Glutamatergic neuron (in vitro differentiated cells): ENCODE measurements at regions not wholly inside any gene's neighbourhood (a gene's known extent, or its start where the extent isn't known, plus 50 kb on each side); places are given as distances from the start of the nearest gene placed in this dataset.
"Not testable (repeated sequence)": the region's sequence is repeated elsewhere in the genome, so short reads cannot be mapped to it uniquely, and the experiment has no call there.

Experiments used
- DNase-seq: peaks from one replicate; pipeline ENCODE4 v3.0.0; 2022
- H3K27ac Mint-ChIP-seq: one replicate; pipeline ENCODE4 v1.8.0; 2020; ENCODE audit warnings: mild to moderate bottlenecking, mixed read lengths, inconsistent platforms; ENCODE audit not compliant: unreplicated experiment
- H3K27me3 Mint-ChIP-seq: one replicate; pipeline ENCODE4 v1.8.0; 2020; ENCODE audit warnings: mild to moderate bottlenecking, moderate library complexity, mixed read lengths, inconsistent platforms; ENCODE audit not compliant: unreplicated experiment
- H3K36me3 Mint-ChIP-seq: one replicate; pipeline ENCODE4 v1.8.0; 2020; ENCODE audit warnings: mild to moderate bottlenecking, mixed read lengths, inconsistent platforms; ENCODE audit not compliant: unreplicated experiment
- H3K4me1 Mint-ChIP-seq: one replicate; pipeline ENCODE4 v1.8.0; 2020; ENCODE audit warnings: mild to moderate bottlenecking, low read depth, mixed read lengths, inconsistent platforms; ENCODE audit not compliant: unreplicated experiment
- H3K4me3 Mint-ChIP-seq: one replicate; pipeline ENCODE4 v1.8.0; 2020; ENCODE audit warnings: mild to moderate bottlenecking, mixed read lengths, inconsistent platforms; ENCODE audit not compliant: unreplicated experiment
- H3K9me3 Mint-ChIP-seq: one replicate; pipeline ENCODE4 v1.8.0; 2020; ENCODE audit warnings: mild to moderate bottlenecking, moderate library complexity, mixed read lengths, inconsistent platforms; ENCODE audit not compliant: unreplicated experiment
- CTCF ChIP-seq: fragments of 200-600 bp; sonication (generic); IDR thresholded peaks from one replicate; pipeline ENCODE4 v1.5.0; 2021; ENCODE audit not compliant: partially characterized antibody, unreplicated experiment

DNA sequence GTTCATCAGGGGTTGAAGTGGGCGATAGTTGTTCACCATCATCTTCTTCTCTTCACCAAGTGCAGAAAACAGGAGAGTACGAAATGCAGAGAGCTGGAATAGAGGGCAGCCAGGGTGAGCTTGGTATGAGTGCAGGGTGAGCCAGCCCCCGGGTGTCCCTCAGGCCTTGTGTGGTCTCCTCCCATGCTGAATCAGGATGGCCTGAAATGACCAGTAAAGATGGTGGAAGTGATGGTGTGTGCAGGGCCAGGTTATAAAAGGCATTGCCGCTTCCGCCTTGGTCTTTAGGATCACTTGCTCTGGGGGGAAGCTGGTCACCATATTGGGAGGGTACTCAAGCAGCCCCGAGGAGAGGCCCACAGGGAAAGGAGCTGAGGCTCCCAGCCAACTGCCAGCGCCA is 66.4 kb upstream of the METTL9 start:
- H3K4me3 Mint-ChIP-seq, H3K4me1 Mint-ChIP-seq, DNase-seq, H3K9me3 Mint-ChIP-seq, H3K36me3 Mint-ChIP-seq, H3K27me3 Mint-ChIP-seq: not testable (repeated sequence)
- H3K27ac Mint-ChIP-seq, result peak overlapping the region; percentile 75

DNA sequence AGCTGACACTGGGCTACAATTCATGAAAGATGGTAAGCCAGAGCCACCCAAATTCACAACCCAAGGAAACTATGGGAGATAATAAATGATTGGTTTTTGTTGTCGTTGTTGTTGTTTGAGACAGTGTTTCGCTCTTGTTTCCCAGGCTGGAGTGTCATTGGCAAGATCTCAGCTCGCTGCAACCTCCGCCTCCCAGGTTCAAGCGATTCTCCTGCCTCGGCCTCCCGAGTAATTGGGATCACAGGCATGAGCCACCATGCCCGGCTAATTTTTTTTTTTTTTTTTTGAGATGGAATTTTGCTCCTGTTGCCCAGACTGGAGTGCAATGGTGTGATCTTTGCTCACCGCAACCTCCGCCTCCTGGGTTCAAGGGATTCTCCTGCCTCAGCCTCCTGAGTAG is 65.9 kb upstream of the METTL9 start:
- not testable (repeated sequence) for H3K4me1 Mint-ChIP-seq, H3K9me3 Mint-ChIP-seq, H3K27ac Mint-ChIP-seq, H3K36me3 Mint-ChIP-seq, H3K4me3 Mint-ChIP-seq, DNase-seq, H3K27me3 Mint-ChIP-seq

DNA sequence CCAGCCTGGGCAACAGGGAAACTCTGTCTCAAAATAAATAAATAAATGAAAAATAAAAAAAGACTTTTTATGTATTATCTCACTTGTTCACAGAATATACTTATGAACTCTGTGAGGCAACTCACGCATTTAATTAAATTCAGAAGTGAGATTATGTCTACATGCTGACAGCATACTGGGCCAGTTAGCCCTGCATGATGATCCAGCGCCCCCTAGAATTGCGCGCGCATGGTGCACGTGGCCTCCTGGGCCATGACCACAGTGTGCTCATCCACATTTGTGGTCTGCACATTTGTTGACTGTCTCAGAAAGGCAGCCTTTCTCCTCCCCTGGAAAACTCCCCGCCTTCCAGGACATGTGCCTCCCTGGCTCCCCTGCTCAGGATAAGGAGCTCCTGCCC is 64.8 kb upstream of the METTL9 start:
- not testable (repeated sequence) for H3K27me3 Mint-ChIP-seq, H3K4me3 Mint-ChIP-seq, H3K27ac Mint-ChIP-seq, H3K9me3 Mint-ChIP-seq, H3K36me3 Mint-ChIP-seq, DNase-seq, H3K4me1 Mint-ChIP-seq
- peak; percentile 11 for TF ChIP-seq CTCF

DNA sequence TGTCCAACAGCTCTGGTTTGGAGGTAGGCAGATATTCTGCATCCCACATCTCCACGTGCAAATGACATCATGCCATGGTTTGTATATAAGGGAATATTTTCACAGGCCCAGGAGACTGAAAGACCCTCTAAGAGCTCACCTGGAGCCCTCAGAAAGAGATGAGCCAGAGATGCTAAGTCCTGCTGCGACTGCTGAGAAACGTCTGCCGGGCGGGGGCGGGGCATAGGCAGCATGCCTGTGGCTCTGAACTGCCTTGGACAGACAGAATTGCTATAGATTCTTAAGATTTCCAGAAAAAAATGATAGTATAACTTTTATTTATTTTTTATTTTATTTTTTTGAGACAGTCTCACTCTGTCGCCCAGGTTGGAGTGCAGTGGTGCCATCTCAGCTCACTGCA is 64.2 kb upstream of the METTL9 start:
- H3K36me3 Mint-ChIP-seq, H3K4me3 Mint-ChIP-seq, H3K27me3 Mint-ChIP-seq, H3K27ac Mint-ChIP-seq, DNase-seq, H3K4me1 Mint-ChIP-seq, H3K9me3 Mint-ChIP-seq: not testable (repeated sequence)

GRCh38 chr16:21536740-21537139 is 62.6 kb upstream of the METTL9 start:
- not testable (repeated sequence) for H3K27ac Mint-ChIP-seq, H3K27me3 Mint-ChIP-seq, H3K36me3 Mint-ChIP-seq, DNase-seq, H3K9me3 Mint-ChIP-seq, H3K4me3 Mint-ChIP-seq, H3K4me1 Mint-ChIP-seq

GRCh38 chr16:21537598-21537997 is 61.8 kb upstream of the METTL9 start:
- not testable (repeated sequence) for H3K4me1 Mint-ChIP-seq, H3K27me3 Mint-ChIP-seq, H3K9me3 Mint-ChIP-seq, H3K4me3 Mint-ChIP-seq, H3K27ac Mint-ChIP-seq, H3K36me3 Mint-ChIP-seq, DNase-seq

DNA sequence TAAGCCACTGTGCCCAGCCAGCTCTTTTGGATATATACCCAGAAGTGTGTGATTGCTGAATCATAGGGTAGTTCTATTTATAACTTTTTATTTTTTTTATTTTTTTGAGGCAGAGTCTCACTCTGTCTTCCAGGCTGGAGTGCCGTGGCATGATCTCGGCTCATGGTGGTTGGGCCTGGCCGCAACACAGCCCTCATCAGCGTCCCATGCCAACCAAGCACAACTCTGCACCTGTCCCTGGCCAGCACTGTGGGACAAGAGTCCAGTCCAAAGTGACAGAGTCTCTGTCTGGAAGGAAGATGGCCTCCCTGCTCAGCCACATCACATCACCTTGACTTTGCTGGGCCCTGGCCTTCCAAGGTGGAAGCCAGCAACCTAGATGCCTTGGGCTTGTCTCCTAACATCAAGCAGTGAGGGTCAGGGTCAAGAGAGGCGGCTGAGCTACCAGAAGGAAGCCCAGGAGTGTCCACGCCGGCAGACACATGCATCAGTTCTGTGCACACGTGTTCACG is 60.2 kb upstream of the METTL9 start:
- not testable (repeated sequence) for H3K27ac Mint-ChIP-seq, H3K27me3 Mint-ChIP-seq, H3K4me3 Mint-ChIP-seq, H3K36me3 Mint-ChIP-seq, DNase-seq, H3K9me3 Mint-ChIP-seq
- peaks cover 12% of the 10 kb centered on the region for H3K4me1 Mint-ChIP-seq

DNA sequence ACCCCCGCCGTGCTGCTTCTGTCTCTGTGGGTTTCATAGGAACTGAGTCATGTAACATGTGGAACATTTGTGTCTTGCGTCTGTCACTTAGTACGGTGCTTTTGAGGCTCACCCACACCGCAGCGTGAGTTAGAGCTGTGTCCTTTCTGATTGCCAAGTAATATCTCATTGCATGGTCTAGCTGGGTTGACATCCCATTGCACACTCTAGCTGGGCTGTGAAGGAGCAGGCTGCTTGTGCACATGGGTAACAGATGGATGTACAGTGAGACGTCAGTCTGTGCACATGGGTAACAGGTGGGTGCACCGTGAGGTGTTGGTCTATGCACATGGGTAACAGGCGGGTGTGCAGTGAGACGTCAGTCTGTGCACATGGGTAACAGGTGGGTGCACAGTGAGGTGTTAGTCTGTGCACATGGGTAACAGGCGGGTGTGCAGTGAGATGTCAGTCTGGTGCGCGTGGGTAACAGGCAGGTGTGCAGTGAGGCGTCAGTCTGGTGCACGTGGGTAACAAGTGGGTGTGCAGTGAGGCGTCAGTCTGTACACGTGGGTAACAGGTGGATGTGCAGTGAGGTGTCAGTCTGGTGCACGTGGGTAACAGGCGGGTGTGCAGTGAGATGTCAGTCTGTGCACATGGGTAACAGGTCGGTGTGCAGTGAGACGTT is 58.5 kb upstream of the METTL9 start:
- H3K27me3 Mint-ChIP-seq, H3K4me3 Mint-ChIP-seq, H3K27ac Mint-ChIP-seq, H3K9me3 Mint-ChIP-seq, DNase-seq, H3K36me3 Mint-ChIP-seq: not testable (repeated sequence)
- peaks cover 12% of the 10 kb centered on the region for H3K4me1 Mint-ChIP-seq

DNA sequence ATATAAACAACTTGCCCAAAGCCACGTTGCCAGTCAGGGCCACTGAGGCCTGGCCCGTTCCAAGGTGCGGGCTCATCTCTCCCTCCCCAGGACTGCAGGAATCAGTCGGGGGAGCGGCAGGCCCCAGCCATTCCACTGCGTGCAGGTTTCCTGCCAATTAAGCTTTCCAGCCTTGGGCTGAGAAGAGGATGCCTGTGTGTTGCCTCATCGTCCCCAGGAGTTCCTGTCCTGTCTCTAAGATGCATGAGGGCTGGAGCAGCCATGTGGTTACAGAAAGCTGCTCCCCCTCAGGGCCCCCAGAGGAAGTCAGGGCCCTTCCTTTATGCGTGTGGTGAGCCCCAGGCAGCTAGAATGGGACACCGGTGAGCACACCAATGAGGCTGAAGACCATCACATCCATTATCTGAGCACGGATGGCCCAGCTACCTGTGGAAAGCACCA is 57.7 kb upstream of the METTL9 start:
- not testable (repeated sequence) for H3K4me3 Mint-ChIP-seq, H3K36me3 Mint-ChIP-seq, H3K27me3 Mint-ChIP-seq, H3K27ac Mint-ChIP-seq, H3K9me3 Mint-ChIP-seq, DNase-seq
- peaks cover 12% of the 10 kb centered on the region for H3K4me1 Mint-ChIP-seq

DNA sequence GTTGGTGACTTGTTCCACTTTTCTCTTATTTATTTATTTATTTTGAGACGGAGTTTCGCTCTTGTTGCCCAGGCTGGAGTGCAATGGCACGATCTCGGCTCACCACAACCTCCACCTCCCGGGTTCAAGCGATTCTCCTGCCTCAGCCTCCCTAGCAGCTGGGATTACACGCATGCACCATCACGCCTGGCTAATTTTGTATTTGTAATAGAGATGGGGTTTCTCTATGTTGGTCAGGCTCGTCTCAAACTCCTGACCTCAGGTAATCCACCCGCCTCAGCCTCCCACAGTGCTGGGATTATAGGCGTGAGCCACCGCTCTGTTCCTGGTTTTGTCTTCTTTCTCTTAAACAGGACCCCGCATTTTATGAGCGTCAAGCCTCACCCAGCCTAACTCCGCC is 57.3 kb upstream of the METTL9 start:
- not testable (repeated sequence) for H3K4me3 Mint-ChIP-seq, H3K27me3 Mint-ChIP-seq, H3K9me3 Mint-ChIP-seq, H3K36me3 Mint-ChIP-seq, H3K27ac Mint-ChIP-seq, DNase-seq
- H3K4me1 Mint-ChIP-seq, result peaks cover 12% of the 10 kb centered on the region

DNA sequence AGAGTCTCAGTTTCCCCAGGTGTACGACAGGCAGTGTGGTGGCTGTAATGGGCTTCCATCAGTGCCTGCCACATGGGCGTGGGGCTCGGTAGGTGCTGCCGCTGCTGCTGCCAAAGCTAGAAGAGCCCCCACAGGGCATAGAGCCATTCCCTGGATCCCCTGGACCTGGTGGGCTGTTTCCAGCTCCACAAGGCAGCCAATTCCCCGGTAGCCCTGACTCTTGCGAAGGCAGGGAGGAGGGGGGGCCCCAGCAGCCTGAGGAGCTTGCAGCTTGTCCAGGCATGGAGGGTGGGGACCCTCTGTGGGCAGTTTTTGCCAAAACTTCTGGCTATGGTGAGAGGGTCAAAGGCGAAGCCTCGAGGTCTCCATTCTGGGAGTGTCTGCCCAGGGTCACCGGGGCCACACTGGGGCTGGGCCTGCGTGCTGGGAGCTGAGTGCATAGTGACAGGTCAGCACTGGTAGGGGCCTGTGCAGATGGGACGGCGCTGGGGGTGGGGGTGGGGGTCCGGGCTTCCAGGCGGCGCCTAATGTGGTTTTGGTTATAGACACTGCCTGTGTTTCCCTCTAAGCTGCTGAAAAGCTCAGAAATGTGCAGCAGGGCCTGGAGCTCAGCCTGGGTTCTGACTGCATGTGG is 56.8 kb upstream of the METTL9 start:
- not testable (repeated sequence) for H3K36me3 Mint-ChIP-seq, H3K27ac Mint-ChIP-seq, H3K4me3 Mint-ChIP-seq, DNase-seq, H3K9me3 Mint-ChIP-seq, H3K27me3 Mint-ChIP-seq
- peaks cover 12% of the 10 kb centered on the region for H3K4me1 Mint-ChIP-seq
